BJ (cell line): ENCODE measurements at regions not wholly inside any gene's neighbourhood (a gene's known extent, or its start where the extent isn't known, plus 50 kb on each side); places are given as distances from the start of the nearest gene placed in this dataset.

ENCODE experiments used
- CTCF ChIA-PET: fragments of 350-600 bp; formaldehyde crosslinking; extraction: SDS; loops from one replicate; lab custom pipeline; 2021; ENCODE audit warnings: antibody characterized with exemption, inconsistent platforms; lab: Yijun Ruan, JAX
- POLR2A ChIA-PET: fragments of 300-600 bp; sonication (Branson Sonifier 250); formaldehyde crosslinking; extraction: SDS; loops from one replicate; lab custom pipeline; 2021; ENCODE audit warnings: antibody characterized with exemption; lab: Charles Lee
- DNase-seq: peaks from one replicate; pipeline ENCODE4 v3.0.0-alpha.2; 2011; ENCODE audit warnings: low read depth
- H3K27me3 ChIP-seq: 2 replicates; pipeline ENCODE4 v1.6.0; 2011; ENCODE audit warnings: low read length; ENCODE audit not compliant: control insufficient read depth, insufficient read depth
- H3K36me3 ChIP-seq: 2 replicates; pipeline ENCODE4 v1.5.1; 2011; ENCODE audit warnings: low read length; ENCODE audit not compliant: control insufficient read depth, insufficient read depth
- H3K4me3 ChIP-seq: 2 replicates; pipeline ENCODE4 v1.5.1; 2011; ENCODE audit warnings: low read depth, mild to moderate bottlenecking, control low read depth, low read length
- TF ChIP-seq, protein P1 (sequence below): IDR thresholded peaks from 2 replicates; pipeline ENCODE4 v1.5.1; 2011; ENCODE audit warnings: low read depth, mild to moderate bottlenecking, control low read depth, inconsistent platforms, low read length, moderate library complexity; ENCODE audit not compliant: insufficient read depth

GRCh38 chr4:178598672-178599071, 1156.4 kb upstream of the AGA start:
- no peak overlapping the region for H3K4me3 ChIP-seq
- H3K36me3 ChIP-seq: no peaks in the 10 kb centered on the region
- TF ChIP-seq, protein P1, sequence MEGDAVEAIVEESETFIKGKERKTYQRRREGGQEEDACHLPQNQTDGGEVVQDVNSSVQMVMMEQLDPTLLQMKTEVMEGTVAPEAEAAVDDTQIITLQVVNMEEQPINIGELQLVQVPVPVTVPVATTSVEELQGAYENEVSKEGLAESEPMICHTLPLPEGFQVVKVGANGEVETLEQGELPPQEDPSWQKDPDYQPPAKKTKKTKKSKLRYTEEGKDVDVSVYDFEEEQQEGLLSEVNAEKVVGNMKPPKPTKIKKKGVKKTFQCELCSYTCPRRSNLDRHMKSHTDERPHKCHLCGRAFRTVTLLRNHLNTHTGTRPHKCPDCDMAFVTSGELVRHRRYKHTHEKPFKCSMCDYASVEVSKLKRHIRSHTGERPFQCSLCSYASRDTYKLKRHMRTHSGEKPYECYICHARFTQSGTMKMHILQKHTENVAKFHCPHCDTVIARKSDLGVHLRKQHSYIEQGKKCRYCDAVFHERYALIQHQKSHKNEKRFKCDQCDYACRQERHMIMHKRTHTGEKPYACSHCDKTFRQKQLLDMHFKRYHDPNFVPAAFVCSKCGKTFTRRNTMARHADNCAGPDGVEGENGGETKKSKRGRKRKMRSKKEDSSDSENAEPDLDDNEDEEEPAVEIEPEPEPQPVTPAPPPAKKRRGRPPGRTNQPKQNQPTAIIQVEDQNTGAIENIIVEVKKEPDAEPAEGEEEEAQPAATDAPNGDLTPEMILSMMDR: no peak
- H3K27me3 ChIP-seq: no peaks in the 10 kb centered on the region
- POLR2A ChIA-PET: no interaction called here
- no peak for DNase-seq
- CTCF ChIA-PET: no interaction called here

- TF ChIP-seq, protein P1: no peak
- H3K36me3 ChIP-seq: no peaks in the 10 kb centered on the region
- H3K4me3 ChIP-seq: no peak overlapping the region
- no peaks in the 10 kb centered on the region for H3K27me3 ChIP-seq
- CTCF ChIA-PET: no interaction called here
- DNase-seq: no peak
- POLR2A ChIA-PET: no interaction called here
Observed at GRCh38 chr4:178599521-178599920, 1157.3 kb upstream of the AGA start.

DNA sequence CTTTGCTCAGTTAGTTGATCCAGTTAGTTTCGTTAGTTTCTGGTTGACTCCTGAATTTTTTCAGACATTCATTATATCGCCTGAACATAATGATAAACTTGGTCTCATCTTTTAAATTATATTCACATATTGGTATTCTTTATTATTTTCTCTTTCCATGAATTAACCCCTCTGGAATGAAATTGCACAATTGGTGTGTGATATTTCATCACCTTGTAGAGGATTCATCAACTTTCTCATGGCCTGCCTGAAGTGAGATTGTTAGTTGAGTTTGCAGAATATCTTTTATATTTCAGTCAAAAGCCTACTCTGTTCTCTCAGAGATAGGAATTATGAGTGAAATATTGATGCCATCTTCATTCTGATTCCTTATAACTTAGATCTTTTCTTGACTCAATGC, 1160.6 kb upstream of the AGA start:
- H3K4me3 ChIP-seq: no peak overlapping the region
- POLR2A ChIA-PET: no interaction called here
- DNase-seq: no peak
- TF ChIP-seq, protein P1: no peak
- H3K36me3 ChIP-seq: no peaks in the 10 kb centered on the region
- no peaks in the 10 kb centered on the region for H3K27me3 ChIP-seq
- CTCF ChIA-PET: no interaction called here

DNA sequence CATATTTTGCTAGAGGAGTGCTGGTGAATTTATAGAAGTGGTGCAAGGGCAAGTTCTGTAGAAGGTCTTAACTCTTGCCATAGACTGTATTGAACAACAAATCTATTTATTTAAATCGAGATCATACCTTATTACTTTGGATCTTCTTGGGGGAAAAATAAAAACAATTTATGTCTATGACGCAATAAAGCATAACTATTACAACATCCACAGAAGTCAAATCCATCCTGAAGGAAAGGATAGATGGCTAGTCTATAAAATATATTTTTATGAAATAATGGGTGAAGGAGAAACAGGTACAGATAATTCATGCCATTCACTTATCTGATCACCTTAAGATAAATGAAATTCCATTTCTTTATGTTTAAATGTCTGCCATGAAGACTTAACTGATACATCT, 1168.8 kb upstream of the AGA start:
- TF ChIP-seq, protein P1: no peak
- DNase-seq: no peak
- POLR2A ChIA-PET: no interaction called here
- no peaks in the 10 kb centered on the region for H3K27me3 ChIP-seq
- CTCF ChIA-PET: no interaction called here
- H3K4me3 ChIP-seq: no peak overlapping the region
- H3K36me3 ChIP-seq: no peaks in the 10 kb centered on the region

GRCh38 chr4:178612733-178613132, 1170.5 kb upstream of the AGA start:
- DNase-seq: no peak
- POLR2A ChIA-PET: no interaction called here

More at GRCh38 chr4:178612733-178613132, 1170.5 kb upstream of the AGA start:
- TF ChIP-seq, protein P1: no peak
- Histone ChIP-seq H3K4me3 (no peak overlapping the region), H3K36me3 (no peaks in the 10 kb centered on the region), H3K27me3 (no peaks in the 10 kb centered on the region)
- CTCF ChIA-PET: no interaction called here
